ENCODE measurements at regions not wholly inside any gene's neighbourhood (a gene's known extent, or its start where the extent isn't known, plus 50 kb on each side); places are given as distances from the start of the nearest gene placed in this dataset.

- H4K20me1 ChIP-seq (ENCODE audit: insufficient read depth): no peaks in the 10 kb centered on the region
- H3K27ac ChIP-seq (ENCODE audit: low read depth in 2 of 2, low read length in 1 of 2): no peak overlapping the region
- CTCF ChIA-PET: no interaction called here
These were observed 548.8 kb upstream of the LCORL start for GRCh38 chr4:18570370-18570769.

More at GRCh38 chr4:18570370-18570769, 548.8 kb upstream of the LCORL start:
- DNase-seq: no peak
- H3F3A ChIP-seq (replicated peaks; ENCODE audit: insufficient read depth): no peaks in the 10 kb centered on the region
- H3K79me2 ChIP-seq (ENCODE audit: insufficient read depth): no peaks in the 10 kb centered on the region
- TF ChIP-seq MEF2A (IDR thresholded peaks at IDR 0.05; ENCODE audit: borderline replicate concordance, low read depth) (no peak), CHD2 (IDR thresholded peaks at IDR 0.05; ENCODE audit: low read length, partially characterized antibody) (no peak), FOSL2 (IDR thresholded peaks at IDR 0.05; ENCODE audit: borderline replicate concordance, low read depth) (no peak), GABPA (IDR thresholded peaks at IDR 0.05; ENCODE audit: low read depth) (no peak), FOXJ3 (CRISPR knock-in tag; IDR thresholded peaks at IDR 0.05) (no peak), SMC3 (IDR thresholded peaks at IDR 0.05; ENCODE audit: low read depth, low read length) (no peak), TEAD4 (IDR thresholded peaks at IDR 0.05; ENCODE audit: borderline replicate concordance, insufficient read depth) (no peak), MXI1 (IDR thresholded peaks at IDR 0.05; ENCODE audit: low read depth, low read length) (no peak), NFIC (IDR thresholded peaks at IDR 0.05; ENCODE audit: borderline replicate concordance) (no peak), NRF1 (IDR thresholded peaks at IDR 0.05; ENCODE audit: low read depth, low read length) (no peak), MAX (IDR thresholded peaks at IDR 0.05; ENCODE audit: low read depth) (no peak), YY1 (IDR thresholded peaks at IDR 0.05; ENCODE audit: low read depth) (no peak), TAF1 (IDR thresholded peaks at IDR 0.05; ENCODE audit: borderline replicate concordance, low read depth, low read length) (no peak), SIN3A (IDR thresholded peaks at IDR 0.05; ENCODE audit: borderline replicate concordance, low read depth, low read length) (no peak), USF1 (IDR thresholded peaks at IDR 0.05; ENCODE audit: borderline replicate concordance, low read depth) (no peak)
- TF ChIP-seq, protein P1, sequence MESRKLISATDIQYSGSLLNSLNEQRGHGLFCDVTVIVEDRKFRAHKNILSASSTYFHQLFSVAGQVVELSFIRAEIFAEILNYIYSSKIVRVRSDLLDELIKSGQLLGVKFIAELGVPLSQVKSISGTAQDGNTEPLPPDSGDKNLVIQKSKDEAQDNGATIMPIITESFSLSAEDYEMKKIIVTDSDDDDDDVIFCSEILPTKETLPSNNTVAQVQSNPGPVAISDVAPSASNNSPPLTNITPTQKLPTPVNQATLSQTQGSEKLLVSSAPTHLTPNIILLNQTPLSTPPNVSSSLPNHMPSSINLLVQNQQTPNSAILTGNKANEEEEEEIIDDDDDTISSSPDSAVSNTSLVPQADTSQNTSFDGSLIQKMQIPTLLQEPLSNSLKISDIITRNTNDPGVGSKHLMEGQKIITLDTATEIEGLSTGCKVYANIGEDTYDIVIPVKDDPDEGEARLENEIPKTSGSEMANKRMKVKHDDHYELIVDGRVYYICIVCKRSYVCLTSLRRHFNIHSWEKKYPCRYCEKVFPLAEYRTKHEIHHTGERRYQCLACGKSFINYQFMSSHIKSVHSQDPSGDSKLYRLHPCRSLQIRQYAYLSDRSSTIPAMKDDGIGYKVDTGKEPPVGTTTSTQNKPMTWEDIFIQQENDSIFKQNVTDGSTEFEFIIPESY (IDR thresholded peaks at IDR 0.05; ENCODE audit: borderline replicate concordance, low read depth): no peak
- TF ChIP-seq, protein P2, sequence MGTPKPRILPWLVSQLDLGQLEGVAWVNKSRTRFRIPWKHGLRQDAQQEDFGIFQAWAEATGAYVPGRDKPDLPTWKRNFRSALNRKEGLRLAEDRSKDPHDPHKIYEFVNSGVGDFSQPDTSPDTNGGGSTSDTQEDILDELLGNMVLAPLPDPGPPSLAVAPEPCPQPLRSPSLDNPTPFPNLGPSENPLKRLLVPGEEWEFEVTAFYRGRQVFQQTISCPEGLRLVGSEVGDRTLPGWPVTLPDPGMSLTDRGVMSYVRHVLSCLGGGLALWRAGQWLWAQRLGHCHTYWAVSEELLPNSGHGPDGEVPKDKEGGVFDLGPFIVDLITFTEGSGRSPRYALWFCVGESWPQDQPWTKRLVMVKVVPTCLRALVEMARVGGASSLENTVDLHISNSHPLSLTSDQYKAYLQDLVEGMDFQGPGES (IDR thresholded peaks at IDR 0.05; ENCODE audit: low read depth, low read length): no peak
- TF ChIP-seq, protein P3, sequence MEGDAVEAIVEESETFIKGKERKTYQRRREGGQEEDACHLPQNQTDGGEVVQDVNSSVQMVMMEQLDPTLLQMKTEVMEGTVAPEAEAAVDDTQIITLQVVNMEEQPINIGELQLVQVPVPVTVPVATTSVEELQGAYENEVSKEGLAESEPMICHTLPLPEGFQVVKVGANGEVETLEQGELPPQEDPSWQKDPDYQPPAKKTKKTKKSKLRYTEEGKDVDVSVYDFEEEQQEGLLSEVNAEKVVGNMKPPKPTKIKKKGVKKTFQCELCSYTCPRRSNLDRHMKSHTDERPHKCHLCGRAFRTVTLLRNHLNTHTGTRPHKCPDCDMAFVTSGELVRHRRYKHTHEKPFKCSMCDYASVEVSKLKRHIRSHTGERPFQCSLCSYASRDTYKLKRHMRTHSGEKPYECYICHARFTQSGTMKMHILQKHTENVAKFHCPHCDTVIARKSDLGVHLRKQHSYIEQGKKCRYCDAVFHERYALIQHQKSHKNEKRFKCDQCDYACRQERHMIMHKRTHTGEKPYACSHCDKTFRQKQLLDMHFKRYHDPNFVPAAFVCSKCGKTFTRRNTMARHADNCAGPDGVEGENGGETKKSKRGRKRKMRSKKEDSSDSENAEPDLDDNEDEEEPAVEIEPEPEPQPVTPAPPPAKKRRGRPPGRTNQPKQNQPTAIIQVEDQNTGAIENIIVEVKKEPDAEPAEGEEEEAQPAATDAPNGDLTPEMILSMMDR (IDR thresholded peaks at IDR 0.05): no peak
- TF ChIP-seq, protein P4, sequence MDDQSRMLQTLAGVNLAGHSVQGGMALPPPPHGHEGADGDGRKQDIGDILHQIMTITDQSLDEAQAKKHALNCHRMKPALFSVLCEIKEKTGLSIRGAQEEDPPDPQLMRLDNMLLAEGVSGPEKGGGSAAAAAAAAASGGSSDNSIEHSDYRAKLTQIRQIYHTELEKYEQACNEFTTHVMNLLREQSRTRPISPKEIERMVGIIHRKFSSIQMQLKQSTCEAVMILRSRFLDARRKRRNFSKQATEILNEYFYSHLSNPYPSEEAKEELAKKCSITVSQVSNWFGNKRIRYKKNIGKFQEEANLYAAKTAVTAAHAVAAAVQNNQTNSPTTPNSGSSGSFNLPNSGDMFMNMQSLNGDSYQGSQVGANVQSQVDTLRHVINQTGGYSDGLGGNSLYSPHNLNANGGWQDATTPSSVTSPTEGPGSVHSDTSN (IDR thresholded peaks at IDR 0.05): no peak
- H3K4me1 ChIP-seq (ENCODE audit: control insufficient read depth in 1 of 2, insufficient read depth in 2 of 2, low read depth in 1 of 2, low read length in 1 of 2): no peaks in the 10 kb centered on the region
- no peak overlapping the region for H3K4me3 ChIP-seq (ENCODE audit: low read depth in 2 of 2, low read length in 1 of 2)
- POLR2A ChIA-PET: no interaction called here
- H2AFZ ChIP-seq (ENCODE audit: low read depth): no peak overlapping the region
- 21% methylated on average over 3 of the region's 3 CpGs for WGBS (ENCODE audit: low lambda C conversion rate)
- H3K4me2 ChIP-seq: no peak overlapping the region
- H3K9me3 ChIP-seq: no peaks in the 10 kb centered on the region
- H3K27me3 ChIP-seq (ENCODE audit: insufficient read depth): no peaks in the 10 kb centered on the region
- H3K36me3 ChIP-seq (replicated peaks in 1 of 2; ENCODE audit: control insufficient read depth in 1 of 2, insufficient read depth in 2 of 2, low read length in 1 of 2): no peaks in the 10 kb centered on the region
- H3K9me2 ChIP-seq: no peaks in the 10 kb centered on the region
- H3K9ac ChIP-seq: no peak overlapping the region

Measured in SK-N-SH (cell line).